Mucosa of rectum (tissue), 2 donors: ENCODE measurements at regions not wholly inside any gene's neighbourhood (a gene's known extent, or its start where the extent isn't known, plus 50 kb on each side); places are given as distances from the start of the nearest gene placed in this dataset.
A peak's percentile ranks its signal among the peaks of the same experiment; 100 is the strongest.

ENCODE experiments used
- H3K27ac ChIP-seq, 2 donors: one replicate each; pipeline ENCODE4 v1.7.0; 2013; ENCODE audit warnings: inconsistent platforms in 2 of 2, low read depth in 2 of 2, low read length in 2 of 2
- H3K27me3 ChIP-seq, 2 donors: one replicate each; pipeline ENCODE4 v1.7.0; 2013; ENCODE audit warnings: low read length in 2 of 2; ENCODE audit not compliant: control insufficient read depth in 2 of 2, insufficient read depth in 2 of 2
- H3K36me3 ChIP-seq, 2 donors: one replicate each; pipeline ENCODE4 v1.7.0; 2013; ENCODE audit warnings: low read length in 2 of 2; ENCODE audit not compliant: control insufficient read depth in 2 of 2, insufficient read depth in 2 of 2
- H3K4me1 ChIP-seq, 2 donors: one replicate each; pipeline ENCODE4 v1.7.0; 2013; ENCODE audit warnings: low read length in 2 of 2, mild to moderate bottlenecking in 1 of 2; ENCODE audit not compliant: control insufficient read depth in 2 of 2, insufficient read depth in 2 of 2
- H3K4me3 ChIP-seq, 2 donors: one replicate each; pipeline ENCODE4 v1.7.0; 2013; ENCODE audit warnings: low read length in 2 of 2
- H3K9ac ChIP-seq, 2 donors: one replicate each; pipeline ENCODE4 v1.7.0; 2013; ENCODE audit warnings: low read length in 2 of 2, low read depth in 1 of 2, mild to moderate bottlenecking in 1 of 2
- H3K9me3 ChIP-seq, 2 donors: one replicate each; pipeline ENCODE4 v1.7.0; 2013; ENCODE audit warnings: low read length in 2 of 2; ENCODE audit not compliant: control insufficient read depth in 2 of 2
- donor health status: healthy.
- donor health status: Normal muscosa, but diverticular disease.

- Histone ChIP-seq H3K4me3 (no peak overlapping the region), H3K27me3 (no peaks in the 10 kb centered on the region), H3K9me3 (no peaks in the 10 kb centered on the region), H3K4me1 (peaks cover 8% of the 10 kb centered on the region in 2 donors), H3K36me3 (no peaks in the 10 kb centered on the region), H3K9ac (peak overlapping the region in 1 of 2 donors; percentile 39), H3K27ac (peak overlapping the region in 1 of 2 donors; percentile 68)
Observed at GRCh38 chr12:92987362-92987761, 58.3 kb upstream of the EEA1 start.

DNA sequence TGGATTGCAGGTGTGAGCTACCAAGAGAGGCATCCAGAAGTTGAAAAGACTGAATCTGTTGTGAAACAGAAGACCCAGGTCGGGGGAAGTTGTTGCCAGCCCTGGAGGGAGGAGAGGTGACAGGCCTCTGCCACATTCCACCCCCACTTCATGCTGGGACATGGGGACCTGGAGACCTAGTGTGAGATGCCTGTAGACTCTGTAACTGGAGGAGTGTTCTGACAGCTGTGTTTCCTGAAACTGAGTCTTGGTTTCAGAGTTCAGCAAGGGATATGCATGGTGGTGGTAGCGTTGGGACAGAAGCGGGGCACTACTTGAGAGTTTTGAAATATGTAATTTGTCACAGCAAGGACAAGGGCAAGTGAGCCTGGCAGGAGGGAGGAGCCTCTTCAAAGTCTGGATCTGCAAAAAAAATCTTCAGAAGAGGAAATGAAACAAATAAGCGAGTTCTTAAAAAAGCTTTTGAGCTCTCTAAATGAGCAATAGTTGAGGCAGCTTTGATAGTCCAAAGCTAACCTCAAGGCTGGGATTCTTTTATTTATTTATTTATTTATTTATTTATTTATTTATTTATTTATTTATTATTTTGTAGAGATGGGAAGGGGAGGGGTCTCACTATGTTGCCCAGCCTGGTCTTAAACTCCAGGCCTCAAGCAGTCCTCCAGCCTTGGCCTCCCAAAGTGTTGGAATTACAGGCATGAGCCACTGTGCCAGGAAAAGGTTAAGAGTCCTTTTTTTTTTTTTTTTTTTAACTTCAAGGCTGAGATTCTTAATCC lies 58.9 kb upstream of the EEA1 start:
- peak overlapping the region; percentile 34 to 68 for H3K27ac ChIP-seq

GRCh38 chr12:92988622-92989130 lies 59.6 kb upstream of the EEA1 start:
- peaks cover 0 to 5% of the 10 kb centered on the region in 2 donors for H3K9me3 ChIP-seq
- H3K36me3 ChIP-seq = no peaks in the 10 kb centered on the region
- H3K4me1 ChIP-seq = peaks cover 8% of the 10 kb centered on the region in 2 donors
- H3K27ac ChIP-seq = peak overlapping the region in 1 of 2 donors; percentile 34
- H3K27me3 ChIP-seq = no peaks in the 10 kb centered on the region
- H3K4me3 ChIP-seq = no peak overlapping the region
- no peak overlapping the region for H3K9ac ChIP-seq

More for the DNA sequence above, 58.9 kb upstream of the EEA1 start:
- Histone ChIP-seq H3K27me3 (no peaks in the 10 kb centered on the region), H3K36me3 (no peaks in the 10 kb centered on the region), H3K4me1 (peaks cover 8% of the 10 kb centered on the region in 2 donors), H3K4me3 (peak overlapping the region in 1 of 2 donors; percentile 23), H3K9me3 (peaks cover 0 to under 1% of the 10 kb centered on the region in 2 donors), H3K9ac (peak overlapping the region; percentile 32 to 39)

DNA sequence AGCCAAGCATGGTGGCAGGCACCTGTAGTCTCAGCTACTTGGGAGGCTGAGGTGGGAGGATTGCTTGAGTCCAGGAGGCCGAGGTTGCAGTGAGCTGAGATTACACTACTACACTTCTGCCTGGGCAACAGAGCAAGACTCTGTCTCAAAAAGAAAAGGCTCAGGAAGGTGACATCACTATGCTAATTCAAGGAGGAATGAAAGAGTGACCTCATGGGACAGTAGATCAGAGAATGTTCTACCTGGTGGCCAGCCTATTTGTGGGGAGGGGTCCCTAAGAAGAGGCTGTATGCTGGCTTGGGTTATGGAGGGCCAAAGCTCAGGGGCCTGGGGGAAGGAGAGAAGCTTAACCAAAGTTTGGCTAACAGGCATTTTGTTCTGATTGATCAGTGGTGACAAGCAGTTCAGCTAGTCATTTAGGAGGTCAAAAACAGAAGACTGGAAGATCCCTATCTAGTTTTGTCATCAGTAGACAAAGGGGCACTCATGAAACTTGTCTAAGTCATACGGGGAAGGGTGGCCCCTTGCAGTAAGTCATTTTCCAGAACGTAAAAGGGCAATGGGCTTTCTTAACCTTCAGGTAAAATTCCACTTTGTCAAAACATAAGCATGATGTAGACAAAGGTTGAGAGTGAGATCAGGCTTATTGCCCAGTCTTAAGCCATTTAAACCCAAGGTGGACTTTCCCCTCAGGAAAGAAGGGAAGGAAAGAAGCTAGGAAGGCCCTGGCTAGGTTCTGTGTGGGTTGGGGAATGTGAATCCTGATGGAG lies 60.8 kb upstream of the EEA1 start:
- no peak overlapping the region for H3K27ac ChIP-seq

GRCh38 chr12:92991134-92991533 lies 62.0 kb upstream of the EEA1 start:
- no peaks in the 10 kb centered on the region for H3K36me3 ChIP-seq
- H3K27me3 ChIP-seq = no peaks in the 10 kb centered on the region
- H3K9ac ChIP-seq = no peak overlapping the region
- H3K4me1 ChIP-seq = peaks cover 8% of the 10 kb centered on the region in 2 donors
- H3K27ac ChIP-seq = no peak overlapping the region
- H3K9me3 ChIP-seq = peaks cover 0 to 5% of the 10 kb centered on the region in 2 donors
- no peak overlapping the region for H3K4me3 ChIP-seq

More for the DNA sequence above, 60.8 kb upstream of the EEA1 start:
- Histone ChIP-seq H3K9me3 (peaks cover 0 to 5% of the 10 kb centered on the region in 2 donors), H3K36me3 (no peaks in the 10 kb centered on the region), H3K4me1 (peaks cover 8% of the 10 kb centered on the region in 2 donors), H3K4me3 (no peak overlapping the region), H3K27me3 (no peaks in the 10 kb centered on the region), H3K9ac (no peak overlapping the region)

DNA sequence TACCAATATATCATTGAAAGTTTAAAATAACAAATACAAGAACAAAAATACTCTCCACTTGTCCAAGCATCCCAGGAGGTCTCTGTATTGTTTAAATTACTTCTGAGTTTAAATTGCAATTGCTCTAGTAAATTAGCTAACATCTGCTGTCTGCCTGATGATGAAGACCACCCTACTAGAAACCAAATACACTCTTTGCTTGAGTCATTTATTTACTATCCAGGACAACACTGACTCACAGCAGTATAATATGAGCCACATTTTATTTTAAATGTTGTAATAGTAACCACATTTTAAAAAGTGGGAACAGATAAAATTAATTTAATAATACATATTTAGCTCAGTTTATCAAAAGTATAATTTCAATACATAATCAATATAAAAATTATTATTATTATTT lies 62.9 kb upstream of the EEA1 start:
- Histone ChIP-seq H3K9ac (no peak overlapping the region), H3K9me3 (peaks cover 0 to 5% of the 10 kb centered on the region in 2 donors)

GRCh38 chr12:92993259-92993658 lies 64.2 kb upstream of the EEA1 start:
- Histone ChIP-seq H3K9ac (no peak overlapping the region), H3K4me3 (no peak overlapping the region), H3K27ac (no peak overlapping the region), H3K27me3 (no peaks in the 10 kb centered on the region), H3K4me1 (peaks cover 0 to 2% of the 10 kb centered on the region in 2 donors), H3K9me3 (peaks cover 0 to 5% of the 10 kb centered on the region in 2 donors), H3K36me3 (no peaks in the 10 kb centered on the region)

More for the DNA sequence above, 62.9 kb upstream of the EEA1 start:
- H3K4me3 ChIP-seq = no peak overlapping the region
- no peak overlapping the region for H3K27ac ChIP-seq
- H3K36me3 ChIP-seq = no peaks in the 10 kb centered on the region
- H3K4me1 ChIP-seq = peaks cover 8% of the 10 kb centered on the region in 2 donors
- no peaks in the 10 kb centered on the region for H3K27me3 ChIP-seq

GRCh38 chr12:92995258-92995903 lies 66.3 kb upstream of the EEA1 start:
- no peak overlapping the region for H3K4me3 ChIP-seq
- no peaks in the 10 kb centered on the region for H3K36me3 ChIP-seq
- no peak overlapping the region for H3K27ac ChIP-seq
- H3K9me3 ChIP-seq = peaks cover 0 to 5% of the 10 kb centered on the region in 2 donors
- H3K9ac ChIP-seq = no peak overlapping the region
- no peaks in the 10 kb centered on the region for H3K27me3 ChIP-seq
- H3K4me1 ChIP-seq = peaks cover 4 to 11% of the 10 kb centered on the region in 2 donors

GRCh38 chr12:93000026-93000425 lies 70.9 kb upstream of the EEA1 start:
- Histone ChIP-seq H3K27me3 (no peaks in the 10 kb centered on the region), H3K27ac (peak overlapping the region in 1 of 2 donors; percentile 48), H3K36me3 (no peaks in the 10 kb centered on the region), H3K4me3 (no peak overlapping the region), H3K4me1 (peaks cover 4 to 11% of the 10 kb centered on the region in 2 donors), H3K9me3 (no peaks in the 10 kb centered on the region), H3K9ac (peak overlapping the region in 1 of 2 donors; percentile 3)
